Thyroid gland (tissue), 4 donors: ENCODE measurements at regions not wholly inside any gene's neighbourhood (a gene's known extent, or its start where the extent isn't known, plus 50 kb on each side); places are given as distances from the start of the nearest gene placed in this dataset. TPM values are rescaled to one million over a fixed set of nuclear protein-coding genes. Genes with fewer than 3 reads are reported as not detected.

Experiments used
- DNase-seq, 2 donors: peaks; one replicate each; pipeline ENCODE4 v3.0.0-alpha.2; 2019
- H3K27ac ChIP-seq, 3 donors: fragments of 200-600 bp; sonication (generic); 1 replicate in 2 of 3; 2 replicates in 1 of 3; pipeline ENCODE4 v1.5.1; 2016 to 2019; ENCODE audit warnings: mild to moderate bottlenecking in 1 of 3, moderate library complexity in 1 of 3
- H3K27me3 ChIP-seq: fragments of 200-600 bp; sonication (generic); one replicate; pipeline ENCODE4 v1.5.1; 2019
- H3K36me3 ChIP-seq, 2 donors: fragments of 200-600 bp; sonication (generic); one replicate each; pipeline ENCODE4 v1.5.1; 2016 to 2019
- H3K4me1 ChIP-seq, 2 donors: fragments of 200-600 bp; sonication (generic); one replicate each; pipeline ENCODE4 v1.5.1; 2017 to 2019
- H3K4me3 ChIP-seq, 3 donors: fragments of 200-600 bp; sonication (generic); replicated peaks in 1 of 3; 1 replicate in 2 of 3; 2 replicates in 1 of 3; pipeline ENCODE4 v1.5.1; 2016; ENCODE audit warnings: mild to moderate bottlenecking in 1 of 3
- H3K9me3 ChIP-seq: fragments of 200-600 bp; sonication (generic); one replicate; pipeline ENCODE4 v1.5.1; 2017
- POLR2A ChIP-seq, 2 donors: fragments of 450-650 bp; IDR thresholded peaks; one replicate each; pipeline ENCODE4 v1.6.1; 2017; ENCODE audit warnings: antibody characterized with exemption in 2 of 2, mild to moderate bottlenecking in 2 of 2, moderate library complexity in 1 of 2
- WGBS, 2 donors: methylation state at CpG; one replicate each; pipeline ENCODE4 v1.1.5; 2017; 5-methylcytosine and 5-hydroxymethylcytosine counted together
- intact Hi-C: fragments of 100-400 bp; cut with DNase I; formaldehyde crosslinking; loops from one replicate; pipeline ENCODE4 v1.15.1; 2023
- small RNA-seq: library from RNA; depleted of rRNA; stranded (forward); fragments of <200 nt; gene quantifications from one replicate; pipeline ENCODE3, GENCODE V24; 2016
- TF ChIP-seq, protein P1 (sequence below), 6 experiments: fragments of 200-600 bp in 3 of 6; fragments of 450-650 bp in 3 of 6; sonication (generic) in 3 of 6; IDR thresholded peaks; one replicate each; pipeline ENCODE4 v1.5.1; 2016 to 2019; ENCODE audit warnings: antibody characterized with exemption in 6 of 6, mild to moderate bottlenecking in 2 of 6, inconsistent platforms in 1 of 6, moderate library complexity in 1 of 6

DNA sequence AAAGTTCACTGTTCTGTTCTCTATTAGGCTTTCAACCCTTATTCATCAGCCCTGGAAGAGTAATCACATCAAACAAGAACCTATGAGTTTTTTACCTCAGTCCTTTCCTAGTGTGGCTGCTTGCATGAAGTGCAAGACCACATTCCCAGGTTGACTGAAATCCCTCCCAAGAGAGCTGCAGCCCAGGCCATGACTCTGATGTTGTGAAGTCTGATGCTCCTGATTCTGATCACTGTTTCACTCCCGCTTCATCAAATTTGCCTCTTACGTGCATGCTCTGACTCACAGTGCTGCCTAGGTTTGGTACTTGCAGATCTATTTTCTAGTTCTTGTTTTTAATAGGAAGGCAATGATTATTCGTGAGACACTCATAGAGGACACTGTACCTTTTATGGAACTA is 58.2 kb upstream of the DSEL start:
- intact Hi-C loops, result no loop called here
- Histone ChIP-seq H3K27ac (no peak overlapping the region), H3K27me3 (no peaks in the 10 kb centered on the region), H3K36me3 (no peaks in the 10 kb centered on the region), H3K4me3 (no peak overlapping the region), H3K4me1 (no peaks in the 10 kb centered on the region), H3K9me3 (no peaks in the 10 kb centered on the region)
- 93 to 97% methylated on average over 3 of the region's 3 CpGs for WGBS, 2 donors
- TF ChIP-seq, protein P1, sequence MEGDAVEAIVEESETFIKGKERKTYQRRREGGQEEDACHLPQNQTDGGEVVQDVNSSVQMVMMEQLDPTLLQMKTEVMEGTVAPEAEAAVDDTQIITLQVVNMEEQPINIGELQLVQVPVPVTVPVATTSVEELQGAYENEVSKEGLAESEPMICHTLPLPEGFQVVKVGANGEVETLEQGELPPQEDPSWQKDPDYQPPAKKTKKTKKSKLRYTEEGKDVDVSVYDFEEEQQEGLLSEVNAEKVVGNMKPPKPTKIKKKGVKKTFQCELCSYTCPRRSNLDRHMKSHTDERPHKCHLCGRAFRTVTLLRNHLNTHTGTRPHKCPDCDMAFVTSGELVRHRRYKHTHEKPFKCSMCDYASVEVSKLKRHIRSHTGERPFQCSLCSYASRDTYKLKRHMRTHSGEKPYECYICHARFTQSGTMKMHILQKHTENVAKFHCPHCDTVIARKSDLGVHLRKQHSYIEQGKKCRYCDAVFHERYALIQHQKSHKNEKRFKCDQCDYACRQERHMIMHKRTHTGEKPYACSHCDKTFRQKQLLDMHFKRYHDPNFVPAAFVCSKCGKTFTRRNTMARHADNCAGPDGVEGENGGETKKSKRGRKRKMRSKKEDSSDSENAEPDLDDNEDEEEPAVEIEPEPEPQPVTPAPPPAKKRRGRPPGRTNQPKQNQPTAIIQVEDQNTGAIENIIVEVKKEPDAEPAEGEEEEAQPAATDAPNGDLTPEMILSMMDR (IDR thresholded peaks at IDR 0.05), result no peak
- no peak for TF ChIP-seq POLR2A (IDR thresholded peaks at IDR 0.05)
- no peak for DNase-seq

DNA sequence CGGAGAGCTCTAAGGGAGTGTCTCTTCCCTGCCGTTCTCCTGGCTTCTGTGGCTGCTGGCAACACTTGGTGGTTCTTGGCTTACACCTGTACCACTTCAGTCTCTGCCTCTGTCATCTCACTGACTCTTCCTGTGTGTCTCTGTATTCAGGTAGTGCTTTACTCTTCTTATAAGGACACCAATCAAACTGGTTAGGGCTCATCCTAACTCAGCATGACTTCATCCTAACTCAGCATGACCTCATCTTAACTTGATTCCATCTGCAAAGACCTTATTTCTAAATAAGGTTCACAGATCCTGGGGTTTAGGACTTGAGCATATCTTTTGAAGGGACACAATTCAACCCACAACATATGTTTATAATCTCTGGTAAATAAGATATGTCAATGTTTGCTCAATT is 51.6 kb upstream of the DSEL start:
- Histone ChIP-seq H3K4me1 (no peaks in the 10 kb centered on the region), H3K4me3 (no peak overlapping the region), H3K9me3 (no peaks in the 10 kb centered on the region), H3K36me3 (no peaks in the 10 kb centered on the region), H3K27me3 (no peaks in the 10 kb centered on the region), H3K27ac (no peak overlapping the region)
- intact Hi-C loops, result no loop called here
- no peak for TF ChIP-seq POLR2A (IDR thresholded peaks at IDR 0.05)
- TF ChIP-seq, protein P1 (IDR thresholded peaks at IDR 0.05), result no peak
- no peak for DNase-seq
- WGBS, 2 donors, result 73 to 77% methylated on average over 2 of the region's 2 CpGs

Small RNA genes lying in the stretch of these regions (small RNA-seq; reads per million reads assigned to genes)
- gene AC067819.1, result not detected
